GM23338 (cell line): ENCODE measurements at regions not wholly inside any gene's neighbourhood (a gene's known extent, or its start where the extent isn't known, plus 50 kb on each side); places are given as distances from the start of the nearest gene placed in this dataset.

ENCODE experiments used
- ATAC-seq: fragments of 200-7000 bp; cut with Tn5 transposase; 3 replicates; pipeline ENCODE4 v1.9.1; 2020
- DNase-seq: peaks from one replicate; pipeline ENCODE4 v3.0.0-alpha.2; 2015; ENCODE audit warnings: low spot score
- H2AFZ ChIP-seq: fragments of 200-600 bp; sonication (generic); 2 replicates; pipeline ENCODE4 v1.8.0; 2016; ENCODE audit warnings: antibody characterized with exemption, mild to moderate bottlenecking, moderate library complexity
- H3F3A ChIP-seq: fragments of 200-600 bp; sonication (generic); replicated peaks from 2 replicates; pipeline ENCODE4 v1.8.0; 2017; ENCODE audit warnings: antibody characterized with exemption, mixed run types, low read depth
- H3K27ac ChIP-seq: fragments of 200-600 bp; sonication (generic); 2 replicates; pipeline ENCODE4 v1.6.1; 2016; ENCODE audit warnings: low read depth
- H3K27me3 ChIP-seq: fragments of 200-600 bp; sonication (generic); 2 replicates; pipeline ENCODE4 v1.8.0; 2016; ENCODE audit warnings: mild to moderate bottlenecking, mixed run types, moderate library complexity; ENCODE audit not compliant: insufficient read depth
- H3K36me3 ChIP-seq: fragments of 200-600 bp; sonication (generic); 2 replicates; pipeline ENCODE4 v1.8.0; 2016; ENCODE audit warnings: mild to moderate bottlenecking; ENCODE audit not compliant: insufficient read depth
- H3K4me1 ChIP-seq: fragments of 200-600 bp; sonication (generic); 2 replicates; pipeline ENCODE4 v1.8.0; 2016; ENCODE audit warnings: mild to moderate bottlenecking, moderate library complexity; ENCODE audit not compliant: insufficient read depth
- H3K4me2 ChIP-seq: fragments of 200-600 bp; sonication (generic); 2 replicates; pipeline ENCODE4 v1.7.1; 2017; ENCODE audit warnings: mixed run types
- H3K4me3 ChIP-seq: fragments of 200-600 bp; sonication (generic); 2 replicates; pipeline ENCODE4 v1.6.1; 2016; ENCODE audit warnings: mixed run types
- H3K79me2 ChIP-seq: fragments of 200-600 bp; sonication (generic); replicated peaks from 2 replicates; pipeline ENCODE4 v1.8.0; 2017; ENCODE audit warnings: mild to moderate bottlenecking; ENCODE audit not compliant: insufficient read depth
- H3K9me2 ChIP-seq: fragments of 200-600 bp; sonication (generic); 2 replicates; pipeline ENCODE4 v1.8.0; 2017; ENCODE audit not compliant: insufficient read depth
- H4K20me1 ChIP-seq: fragments of 200-600 bp; sonication (generic); replicated peaks from 2 replicates; pipeline ENCODE4 v1.8.0; 2017; ENCODE audit warnings: mild to moderate bottlenecking; ENCODE audit not compliant: insufficient read depth
- H3K27ac Mint-ChIP-seq: 2 replicates; pipeline ENCODE4 v1.8.0; 2020; ENCODE audit warnings: inconsistent platforms, mild to moderate bottlenecking, moderate library complexity, mixed read lengths
- H3K27me3 Mint-ChIP-seq: 3 replicates; pipeline ENCODE4 v1.8.0; 2022; ENCODE audit warnings: low read depth, mild to moderate bottlenecking, moderate library complexity, mixed read lengths, inconsistent platforms; ENCODE audit not compliant: insufficient read depth, poor library complexity
- H3K36me3 Mint-ChIP-seq: 3 replicates; pipeline ENCODE4 v1.8.0; 2021; ENCODE audit warnings: low read depth, mild to moderate bottlenecking, inconsistent platforms, moderate library complexity, mixed read lengths
- H3K4me1 Mint-ChIP-seq: 3 replicates; pipeline ENCODE4 v1.8.0; 2020; ENCODE audit warnings: mild to moderate bottlenecking, inconsistent platforms, mixed read lengths
- H3K4me3 Mint-ChIP-seq: 3 replicates; pipeline ENCODE4 v1.8.0; 2021; ENCODE audit warnings: moderate library complexity, mild to moderate bottlenecking, inconsistent platforms, mixed read lengths
- H3K9me3 Mint-ChIP-seq: 3 replicates; pipeline ENCODE4 v1.8.0; 2020; ENCODE audit warnings: moderate library complexity, mild to moderate bottlenecking, inconsistent platforms, mixed read lengths
- CREB1 ChIP-seq: fragments of 250-450 bp; sonication (Bioruptor Pico); IDR thresholded peaks from 2 replicates; pipeline ENCODE4 v1.5.0; 2020; ENCODE audit warnings: low read depth, mild to moderate bottlenecking, moderate library complexity
- EZH2 ChIP-seq: fragments of 200-600 bp; sonication (generic); IDR thresholded peaks from one replicate; pipeline ENCODE4 v1.8.0; 2017; ENCODE audit warnings: antibody characterized with exemption, mild to moderate bottlenecking, low read depth; ENCODE audit not compliant: unreplicated experiment
- EZH2phosphoT487 ChIP-seq: fragments of 200-600 bp; sonication (generic); IDR thresholded peaks from one replicate; pipeline ENCODE4 v1.8.1; 2018; ENCODE audit warnings: antibody characterized with exemption; ENCODE audit not compliant: unreplicated experiment
- JUNB ChIP-seq: IDR thresholded peaks from one replicate; pipeline ENCODE4 v1.6.1; 2016; ENCODE audit warnings: antibody characterized with exemption; ENCODE audit not compliant: unreplicated experiment
- NANOG ChIP-seq: IDR thresholded peaks from 2 replicates; pipeline ENCODE4 v1.6.1; 2016; ENCODE audit warnings: antibody characterized with exemption, borderline replicate concordance
- POLR2AphosphoS5 ChIP-seq: IDR thresholded peaks from 2 replicates; pipeline ENCODE4 v1.6.1; 2016; ENCODE audit warnings: antibody characterized with exemption, low read depth
- STAT1 ChIP-seq: IDR thresholded peaks from one replicate; pipeline ENCODE4 v1.6.1; 2016; ENCODE audit warnings: antibody characterized with exemption; ENCODE audit not compliant: unreplicated experiment
- ZNF114 ChIP-seq: fragments of 250-450 bp; sonication (Bioruptor Pico); IDR thresholded peaks from 2 replicates; pipeline ENCODE4 v1.5.0; 2020; ENCODE audit warnings: mild to moderate bottlenecking, moderate library complexity
- ZNF331 ChIP-seq: fragments of 250-450 bp; sonication (Bioruptor Pico); IDR thresholded peaks from 2 replicates; pipeline ENCODE4 v1.5.0; 2020; ENCODE audit warnings: low read depth, mild to moderate bottlenecking, moderate library complexity
- TF ChIP-seq, protein P1 (sequence below): IDR thresholded peaks from 2 replicates; pipeline ENCODE4 v1.6.1; 2016; ENCODE audit warnings: antibody characterized with exemption
- TF ChIP-seq, protein P2 (sequence below), 2 experiments: fragments of 200-600 bp in 1 of 2; sonication (generic) in 1 of 2; conservative IDR thresholded peaks; 2 replicates each; pipeline versions ENCODE4 v1.5.1 to v1.6.1; 2016 to 2017; ENCODE audit warnings: antibody characterized with exemption in 2 of 2, low read depth in 2 of 2, mild to moderate bottlenecking in 2 of 2, moderate library complexity in 1 of 2
- TF ChIP-seq, protein P3 (sequence below): IDR thresholded peaks from one replicate; pipeline ENCODE4 v1.6.1; 2018; ENCODE audit warnings: antibody characterized with exemption; ENCODE audit not compliant: unreplicated experiment
- TF ChIP-seq, protein P4 (sequence below): fragments of 250-450 bp; sonication (Bioruptor Pico); IDR thresholded peaks from 2 replicates; pipeline ENCODE4 v1.5.0; 2020; ENCODE audit warnings: mild to moderate bottlenecking, moderate library complexity

DNA sequence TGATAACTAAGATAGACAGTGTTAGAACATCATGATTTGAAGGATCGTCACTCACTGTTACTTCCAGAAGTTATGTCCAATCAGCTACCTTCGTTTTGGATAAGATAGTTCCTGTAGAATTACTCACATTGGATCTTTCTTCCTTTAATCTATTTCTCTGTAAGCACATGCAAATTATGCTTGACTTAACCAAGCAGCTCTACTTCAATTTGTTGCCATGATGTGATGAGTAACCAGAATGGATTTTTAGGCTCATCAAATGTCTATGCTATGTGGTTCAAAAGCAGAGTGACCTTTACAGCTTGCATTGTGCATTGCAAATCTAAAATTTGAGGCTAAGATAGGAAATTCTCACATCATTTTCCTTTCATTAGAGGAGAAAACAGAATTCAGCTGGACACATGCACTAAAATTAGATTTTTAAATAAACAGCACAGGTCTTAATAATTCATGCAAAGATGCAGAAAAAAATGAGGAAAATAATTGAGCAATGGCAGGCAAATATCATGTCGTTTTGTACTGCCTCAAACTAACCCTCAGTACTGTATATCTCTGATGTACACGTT, 76.7 kb upstream of the ZFP64 start:
- H3K4me1 Mint-ChIP-seq = no peaks in the 10 kb centered on the region
- no peak for TF ChIP-seq CREB1 (CRISPR knock-in tag)
- no peak for TF ChIP-seq ZNF114 (CRISPR knock-in tag)
- TF ChIP-seq STAT1 = no peak
- TF ChIP-seq POLR2AphosphoS5 = no peak
- no peak for TF ChIP-seq EZH2
- no peak for TF ChIP-seq EZH2phosphoT487
- no peak for TF ChIP-seq ZNF331
- TF ChIP-seq, protein P1, sequence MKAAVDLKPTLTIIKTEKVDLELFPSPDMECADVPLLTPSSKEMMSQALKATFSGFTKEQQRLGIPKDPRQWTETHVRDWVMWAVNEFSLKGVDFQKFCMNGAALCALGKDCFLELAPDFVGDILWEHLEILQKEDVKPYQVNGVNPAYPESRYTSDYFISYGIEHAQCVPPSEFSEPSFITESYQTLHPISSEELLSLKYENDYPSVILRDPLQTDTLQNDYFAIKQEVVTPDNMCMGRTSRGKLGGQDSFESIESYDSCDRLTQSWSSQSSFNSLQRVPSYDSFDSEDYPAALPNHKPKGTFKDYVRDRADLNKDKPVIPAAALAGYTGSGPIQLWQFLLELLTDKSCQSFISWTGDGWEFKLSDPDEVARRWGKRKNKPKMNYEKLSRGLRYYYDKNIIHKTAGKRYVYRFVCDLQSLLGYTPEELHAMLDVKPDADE = no peak
- TF ChIP-seq, protein P2, sequence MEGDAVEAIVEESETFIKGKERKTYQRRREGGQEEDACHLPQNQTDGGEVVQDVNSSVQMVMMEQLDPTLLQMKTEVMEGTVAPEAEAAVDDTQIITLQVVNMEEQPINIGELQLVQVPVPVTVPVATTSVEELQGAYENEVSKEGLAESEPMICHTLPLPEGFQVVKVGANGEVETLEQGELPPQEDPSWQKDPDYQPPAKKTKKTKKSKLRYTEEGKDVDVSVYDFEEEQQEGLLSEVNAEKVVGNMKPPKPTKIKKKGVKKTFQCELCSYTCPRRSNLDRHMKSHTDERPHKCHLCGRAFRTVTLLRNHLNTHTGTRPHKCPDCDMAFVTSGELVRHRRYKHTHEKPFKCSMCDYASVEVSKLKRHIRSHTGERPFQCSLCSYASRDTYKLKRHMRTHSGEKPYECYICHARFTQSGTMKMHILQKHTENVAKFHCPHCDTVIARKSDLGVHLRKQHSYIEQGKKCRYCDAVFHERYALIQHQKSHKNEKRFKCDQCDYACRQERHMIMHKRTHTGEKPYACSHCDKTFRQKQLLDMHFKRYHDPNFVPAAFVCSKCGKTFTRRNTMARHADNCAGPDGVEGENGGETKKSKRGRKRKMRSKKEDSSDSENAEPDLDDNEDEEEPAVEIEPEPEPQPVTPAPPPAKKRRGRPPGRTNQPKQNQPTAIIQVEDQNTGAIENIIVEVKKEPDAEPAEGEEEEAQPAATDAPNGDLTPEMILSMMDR (conservative IDR thresholded peaks at IDR 0.05; ENCODE audit: low read depth in 2 of 2) = no peak
- TF ChIP-seq, protein P3, sequence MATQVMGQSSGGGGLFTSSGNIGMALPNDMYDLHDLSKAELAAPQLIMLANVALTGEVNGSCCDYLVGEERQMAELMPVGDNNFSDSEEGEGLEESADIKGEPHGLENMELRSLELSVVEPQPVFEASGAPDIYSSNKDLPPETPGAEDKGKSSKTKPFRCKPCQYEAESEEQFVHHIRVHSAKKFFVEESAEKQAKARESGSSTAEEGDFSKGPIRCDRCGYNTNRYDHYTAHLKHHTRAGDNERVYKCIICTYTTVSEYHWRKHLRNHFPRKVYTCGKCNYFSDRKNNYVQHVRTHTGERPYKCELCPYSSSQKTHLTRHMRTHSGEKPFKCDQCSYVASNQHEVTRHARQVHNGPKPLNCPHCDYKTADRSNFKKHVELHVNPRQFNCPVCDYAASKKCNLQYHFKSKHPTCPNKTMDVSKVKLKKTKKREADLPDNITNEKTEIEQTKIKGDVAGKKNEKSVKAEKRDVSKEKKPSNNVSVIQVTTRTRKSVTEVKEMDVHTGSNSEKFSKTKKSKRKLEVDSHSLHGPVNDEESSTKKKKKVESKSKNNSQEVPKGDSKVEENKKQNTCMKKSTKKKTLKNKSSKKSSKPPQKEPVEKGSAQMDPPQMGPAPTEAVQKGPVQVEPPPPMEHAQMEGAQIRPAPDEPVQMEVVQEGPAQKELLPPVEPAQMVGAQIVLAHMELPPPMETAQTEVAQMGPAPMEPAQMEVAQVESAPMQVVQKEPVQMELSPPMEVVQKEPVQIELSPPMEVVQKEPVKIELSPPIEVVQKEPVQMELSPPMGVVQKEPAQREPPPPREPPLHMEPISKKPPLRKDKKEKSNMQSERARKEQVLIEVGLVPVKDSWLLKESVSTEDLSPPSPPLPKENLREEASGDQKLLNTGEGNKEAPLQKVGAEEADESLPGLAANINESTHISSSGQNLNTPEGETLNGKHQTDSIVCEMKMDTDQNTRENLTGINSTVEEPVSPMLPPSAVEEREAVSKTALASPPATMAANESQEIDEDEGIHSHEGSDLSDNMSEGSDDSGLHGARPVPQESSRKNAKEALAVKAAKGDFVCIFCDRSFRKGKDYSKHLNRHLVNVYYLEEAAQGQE = no peak
- TF ChIP-seq JUNB = no peak
- TF ChIP-seq NANOG = no peak
- TF ChIP-seq, protein P4, sequence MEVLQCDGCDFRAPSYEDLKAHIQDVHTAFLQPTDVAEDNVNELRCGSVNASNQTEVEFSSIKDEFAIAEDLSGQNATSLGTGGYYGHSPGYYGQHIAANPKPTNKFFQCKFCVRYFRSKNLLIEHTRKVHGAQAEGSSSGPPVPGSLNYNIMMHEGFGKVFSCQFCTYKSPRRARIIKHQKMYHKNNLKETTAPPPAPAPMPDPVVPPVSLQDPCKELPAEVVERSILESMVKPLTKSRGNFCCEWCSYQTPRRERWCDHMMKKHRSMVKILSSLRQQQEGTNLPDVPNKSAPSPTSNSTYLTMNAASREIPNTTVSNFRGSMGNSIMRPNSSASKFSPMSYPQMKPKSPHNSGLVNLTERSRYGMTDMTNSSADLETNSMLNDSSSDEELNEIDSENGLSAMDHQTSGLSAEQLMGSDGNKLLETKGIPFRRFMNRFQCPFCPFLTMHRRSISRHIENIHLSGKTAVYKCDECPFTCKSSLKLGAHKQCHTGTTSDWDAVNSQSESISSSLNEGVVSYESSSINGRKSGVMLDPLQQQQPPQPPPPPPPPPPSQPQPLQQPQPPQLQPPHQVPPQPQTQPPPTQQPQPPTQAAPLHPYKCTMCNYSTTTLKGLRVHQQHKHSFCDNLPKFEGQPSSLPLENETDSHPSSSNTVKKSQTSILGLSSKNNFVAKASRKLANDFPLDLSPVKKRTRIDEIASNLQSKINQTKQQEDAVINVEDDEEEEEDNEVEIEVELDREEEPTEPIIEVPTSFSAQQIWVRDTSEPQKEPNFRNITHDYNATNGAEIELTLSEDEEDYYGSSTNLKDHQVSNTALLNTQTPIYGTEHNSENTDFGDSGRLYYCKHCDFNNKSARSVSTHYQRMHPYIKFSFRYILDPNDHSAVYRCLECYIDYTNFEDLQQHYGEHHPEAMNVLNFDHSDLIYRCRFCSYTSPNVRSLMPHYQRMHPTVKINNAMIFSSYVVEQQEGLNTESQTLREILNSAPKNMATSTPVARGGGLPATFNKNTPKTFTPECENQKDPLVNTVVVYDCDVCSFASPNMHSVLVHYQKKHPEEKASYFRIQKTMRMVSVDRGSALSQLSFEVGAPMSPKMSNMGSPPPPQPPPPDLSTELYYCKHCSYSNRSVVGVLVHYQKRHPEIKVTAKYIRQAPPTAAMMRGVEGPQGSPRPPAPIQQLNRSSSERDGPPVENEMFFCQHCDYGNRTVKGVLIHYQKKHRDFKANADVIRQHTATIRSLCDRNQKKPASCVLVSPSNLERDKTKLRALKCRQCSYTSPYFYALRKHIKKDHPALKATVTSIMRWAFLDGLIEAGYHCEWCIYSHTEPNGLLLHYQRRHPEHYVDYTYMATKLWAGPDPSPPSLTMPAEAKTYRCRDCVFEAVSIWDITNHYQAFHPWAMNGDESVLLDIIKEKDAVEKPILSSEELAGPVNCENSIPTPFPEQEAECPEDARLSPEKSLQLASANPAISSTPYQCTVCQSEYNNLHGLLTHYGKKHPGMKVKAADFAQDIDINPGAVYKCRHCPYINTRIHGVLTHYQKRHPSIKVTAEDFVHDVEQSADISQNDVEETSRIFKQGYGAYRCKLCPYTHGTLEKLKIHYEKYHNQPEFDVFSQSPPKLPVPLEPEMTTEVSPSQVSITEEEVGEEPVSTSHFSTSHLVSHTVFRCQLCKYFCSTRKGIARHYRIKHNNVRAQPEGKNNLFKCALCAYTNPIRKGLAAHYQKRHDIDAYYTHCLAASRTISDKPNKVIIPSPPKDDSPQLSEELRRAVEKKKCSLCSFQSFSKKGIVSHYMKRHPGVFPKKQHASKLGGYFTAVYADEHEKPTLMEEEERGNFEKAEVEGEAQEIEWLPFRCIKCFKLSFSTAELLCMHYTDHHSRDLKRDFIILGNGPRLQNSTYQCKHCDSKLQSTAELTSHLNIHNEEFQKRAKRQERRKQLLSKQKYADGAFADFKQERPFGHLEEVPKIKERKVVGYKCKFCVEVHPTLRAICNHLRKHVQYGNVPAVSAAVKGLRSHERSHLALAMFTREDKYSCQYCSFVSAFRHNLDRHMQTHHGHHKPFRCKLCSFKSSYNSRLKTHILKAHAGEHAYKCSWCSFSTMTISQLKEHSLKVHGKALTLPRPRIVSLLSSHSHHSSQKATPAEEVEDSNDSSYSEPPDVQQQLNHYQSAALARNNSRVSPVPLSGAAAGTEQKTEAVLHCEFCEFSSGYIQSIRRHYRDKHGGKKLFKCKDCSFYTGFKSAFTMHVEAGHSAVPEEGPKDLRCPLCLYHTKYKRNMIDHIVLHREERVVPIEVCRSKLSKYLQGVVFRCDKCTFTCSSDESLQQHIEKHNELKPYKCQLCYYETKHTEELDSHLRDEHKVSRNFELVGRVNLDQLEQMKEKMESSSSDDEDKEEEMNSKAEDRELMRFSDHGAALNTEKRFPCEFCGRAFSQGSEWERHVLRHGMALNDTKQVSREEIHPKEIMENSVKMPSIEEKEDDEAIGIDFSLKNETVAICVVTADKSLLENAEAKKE = no peak
- peaks cover 4% of the 10 kb centered on the region for H3K27me3 Mint-ChIP-seq
- Histone ChIP-seq H4K20me1 (no peaks in the 10 kb centered on the region), H3K4me2 (no peak overlapping the region), H2AFZ (no peak overlapping the region), H3K4me3 (no peak overlapping the region), H3K4me1 (no peaks in the 10 kb centered on the region), H3K27ac (no peak overlapping the region), H3F3A (no peaks in the 10 kb centered on the region), H3K27me3 (no peaks in the 10 kb centered on the region), H3K36me3 (no peaks in the 10 kb centered on the region), H3K9me2 (peaks cover 3% of the 10 kb centered on the region; the same call in 1 of the 2 replicates), H3K79me2 (no peaks in the 10 kb centered on the region)
- H3K36me3 Mint-ChIP-seq = no peaks in the 10 kb centered on the region
- no peak for DNase-seq
- H3K9me3 Mint-ChIP-seq = no peaks in the 10 kb centered on the region
- H3K4me3 Mint-ChIP-seq = no peak overlapping the region
- no peak for ATAC-seq
- H3K27ac Mint-ChIP-seq = no peak overlapping the region
